CD1c-positive myeloid dendritic cell (primary cell): ENCODE measurements at regions not wholly inside any gene's neighbourhood (a gene's known extent, or its start where the extent isn't known, plus 50 kb on each side); places are given as distances from the start of the nearest gene placed in this dataset.

ENCODE experiments used
- DNase-seq: peaks from one replicate; pipeline ENCODE4 v3.0.0-alpha.2; 2016; ENCODE audit errors: extremely low spot score

DNA sequence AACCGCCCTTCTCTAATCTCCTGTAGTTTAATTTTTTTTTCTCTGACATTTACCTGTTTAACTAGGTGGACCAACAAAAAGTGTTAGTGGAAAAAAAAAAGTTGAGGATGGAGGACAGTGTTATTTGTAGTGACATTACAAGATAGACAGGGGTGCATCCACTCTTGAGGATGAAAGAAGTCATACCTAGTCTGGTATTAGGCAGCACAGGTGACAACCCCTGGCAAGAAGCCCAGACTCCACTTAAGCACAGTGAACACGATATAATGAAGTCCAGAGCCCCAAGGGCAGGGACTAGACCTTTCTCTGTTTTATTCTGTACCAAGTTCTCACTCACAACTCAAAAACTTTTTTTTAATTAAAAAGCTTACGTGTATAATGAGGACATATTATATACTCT lies 268.4 kb downstream of the GPR37 start:
- DNase-seq: no peak

DNA sequence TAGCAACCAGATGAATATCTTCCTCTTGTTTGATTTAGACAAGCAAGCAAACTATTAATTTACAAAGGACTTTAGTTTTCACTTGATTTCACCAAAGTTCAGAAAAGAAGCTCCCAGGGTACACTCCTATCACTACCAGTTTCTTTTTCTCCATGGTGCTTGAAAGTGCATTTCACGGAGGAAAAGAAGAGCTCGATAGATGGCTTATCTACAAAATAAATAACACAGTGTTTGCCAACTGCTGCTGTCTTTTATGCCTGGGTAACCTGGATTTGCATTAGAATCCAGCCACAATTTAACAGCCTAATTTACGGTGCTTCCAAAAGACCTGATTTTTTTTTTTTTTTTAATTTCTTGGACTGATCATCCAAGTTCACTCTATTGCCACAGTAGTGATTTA lies 275.7 kb downstream of the GPR37 start:
- DNase-seq: no peak

DNA sequence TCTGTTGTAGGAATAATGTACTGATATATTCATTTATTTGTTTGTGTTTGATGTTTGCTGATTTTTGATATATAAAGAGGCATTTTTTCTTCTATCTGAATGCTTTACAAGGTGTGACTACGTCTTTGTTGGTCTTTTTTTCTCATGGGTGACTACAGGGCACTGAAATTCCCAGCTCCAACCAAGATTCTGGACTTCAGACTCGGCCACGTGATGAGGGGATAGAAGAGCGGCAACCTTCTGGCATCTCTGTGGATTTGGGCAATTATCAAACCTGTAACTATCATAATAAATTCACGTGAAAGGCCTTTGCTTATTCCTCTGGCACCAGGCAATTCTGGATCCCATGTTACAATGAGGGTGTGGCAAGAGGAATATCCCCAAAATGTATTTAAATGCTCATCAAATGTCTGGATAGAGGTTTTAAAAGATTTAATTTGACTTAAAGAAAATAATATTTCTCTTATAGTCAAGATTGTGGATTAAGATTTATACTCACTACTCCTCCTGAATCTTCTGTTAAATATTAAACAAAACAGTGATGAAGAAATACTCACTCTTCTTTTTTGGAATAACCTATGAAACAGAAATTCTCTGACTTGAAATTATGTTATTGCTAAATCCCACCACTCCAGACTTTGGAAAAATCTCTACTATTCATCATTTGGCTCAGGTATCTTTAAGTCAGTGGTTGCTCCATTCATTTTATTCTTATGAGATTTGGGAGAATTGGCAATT lies 276.3 kb downstream of the GPR37 start:
- DNase-seq: no peak

- no peak for DNase-seq
Observed at GRCh38 chr7:124482229-124482628, 283.4 kb downstream of the GPR37 start.

- DNase-seq: no peak
Observed at GRCh38 chr7:124480821-124481290, 284.7 kb downstream of the GPR37 start.

DNA sequence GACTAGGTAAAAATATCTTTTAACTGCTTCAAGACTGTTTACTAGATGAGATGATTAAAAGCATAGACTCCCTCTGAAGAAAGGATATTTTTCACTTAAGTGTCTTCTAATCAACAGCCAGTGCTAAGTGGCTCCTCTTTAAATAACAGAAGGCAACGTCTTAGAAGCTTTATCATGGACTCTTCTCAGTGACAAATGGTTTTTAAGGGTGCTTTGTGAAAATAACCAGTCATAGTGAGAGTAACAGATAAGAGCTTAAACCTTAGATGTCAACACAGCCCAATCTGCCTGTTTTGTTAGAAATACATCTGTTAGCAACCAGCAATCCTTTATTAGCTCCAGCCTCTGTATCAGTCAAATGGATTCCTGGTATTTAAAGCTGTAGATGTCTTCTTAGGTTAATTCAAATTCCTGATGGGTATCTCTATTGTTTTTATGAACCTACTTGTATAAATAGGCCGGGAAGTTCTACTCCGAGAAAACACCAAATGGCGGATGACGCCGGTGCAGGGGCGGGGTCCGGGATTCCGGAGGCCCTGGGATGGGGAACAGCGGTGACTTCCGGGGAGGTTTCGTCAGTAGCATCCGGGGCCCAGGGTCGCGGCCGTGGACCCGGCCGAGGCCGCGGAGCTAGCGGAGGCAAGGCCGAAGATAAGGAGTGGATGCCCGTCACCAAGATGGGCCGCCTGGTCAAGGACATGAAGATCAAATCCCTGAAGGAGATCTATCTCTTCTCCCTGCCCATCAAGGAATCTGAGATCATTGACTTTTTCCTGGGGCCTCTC lies 285.4 kb downstream of the GPR37 start:
- no peak for DNase-seq

DNA sequence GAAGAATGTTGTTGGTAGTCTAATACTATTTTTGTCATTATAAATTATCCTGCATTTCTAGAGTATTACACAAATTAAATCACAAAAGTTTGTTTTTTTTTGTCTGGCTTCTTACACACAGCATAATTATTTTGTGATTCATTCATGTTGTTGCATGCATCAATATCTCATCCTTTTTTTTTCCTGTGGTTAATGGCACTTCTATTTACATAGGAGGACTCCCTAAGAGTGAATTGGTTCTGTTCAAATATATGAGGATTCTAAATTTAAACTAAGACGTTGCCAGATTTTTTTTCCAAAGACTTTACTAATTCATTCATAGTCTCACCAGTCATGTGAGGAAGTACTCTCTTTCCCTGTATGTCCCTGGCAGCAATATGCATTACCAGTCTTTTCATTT lies 303.3 kb downstream of the GPR37 start:
- no peak for DNase-seq

DNA sequence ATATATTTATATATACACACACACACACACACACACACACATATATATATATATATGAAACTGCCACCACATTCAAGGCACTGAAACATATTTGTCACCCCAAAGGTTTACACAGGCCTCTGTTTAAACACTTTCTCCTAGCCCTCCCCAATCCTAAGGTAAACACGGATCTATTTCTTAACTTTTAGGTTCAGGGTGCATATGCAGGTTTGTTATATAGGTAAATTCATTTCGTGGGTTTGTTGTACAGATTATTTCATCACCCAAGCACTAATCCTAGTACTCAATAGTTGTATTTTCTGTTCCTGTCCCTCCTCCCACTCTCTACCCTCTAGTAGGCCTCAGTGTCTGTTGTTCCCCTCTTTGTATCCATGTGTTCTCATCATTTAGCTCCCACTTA lies 305.0 kb downstream of the GPR37 start:
- no peak for DNase-seq

DNA sequence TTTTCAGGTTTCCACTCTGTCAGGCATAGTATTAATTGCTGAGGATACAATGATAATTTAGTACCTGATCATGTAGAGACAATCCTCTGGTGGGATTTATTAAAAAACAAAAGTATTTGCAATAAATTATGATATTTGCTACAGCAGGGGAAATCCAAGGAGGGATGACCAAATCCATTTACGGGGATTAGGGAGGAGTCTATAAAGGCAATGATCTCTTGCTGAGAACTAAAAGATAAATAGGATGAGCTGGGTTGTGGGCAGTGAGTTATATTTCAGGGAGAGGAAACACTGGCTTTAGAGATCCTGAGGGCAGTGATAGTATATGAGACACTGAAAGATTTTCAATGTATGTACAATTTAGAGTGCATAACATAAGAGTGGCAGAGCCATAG lies 305.5 kb downstream of the GPR37 start:
- DNase-seq: no peak

DNA sequence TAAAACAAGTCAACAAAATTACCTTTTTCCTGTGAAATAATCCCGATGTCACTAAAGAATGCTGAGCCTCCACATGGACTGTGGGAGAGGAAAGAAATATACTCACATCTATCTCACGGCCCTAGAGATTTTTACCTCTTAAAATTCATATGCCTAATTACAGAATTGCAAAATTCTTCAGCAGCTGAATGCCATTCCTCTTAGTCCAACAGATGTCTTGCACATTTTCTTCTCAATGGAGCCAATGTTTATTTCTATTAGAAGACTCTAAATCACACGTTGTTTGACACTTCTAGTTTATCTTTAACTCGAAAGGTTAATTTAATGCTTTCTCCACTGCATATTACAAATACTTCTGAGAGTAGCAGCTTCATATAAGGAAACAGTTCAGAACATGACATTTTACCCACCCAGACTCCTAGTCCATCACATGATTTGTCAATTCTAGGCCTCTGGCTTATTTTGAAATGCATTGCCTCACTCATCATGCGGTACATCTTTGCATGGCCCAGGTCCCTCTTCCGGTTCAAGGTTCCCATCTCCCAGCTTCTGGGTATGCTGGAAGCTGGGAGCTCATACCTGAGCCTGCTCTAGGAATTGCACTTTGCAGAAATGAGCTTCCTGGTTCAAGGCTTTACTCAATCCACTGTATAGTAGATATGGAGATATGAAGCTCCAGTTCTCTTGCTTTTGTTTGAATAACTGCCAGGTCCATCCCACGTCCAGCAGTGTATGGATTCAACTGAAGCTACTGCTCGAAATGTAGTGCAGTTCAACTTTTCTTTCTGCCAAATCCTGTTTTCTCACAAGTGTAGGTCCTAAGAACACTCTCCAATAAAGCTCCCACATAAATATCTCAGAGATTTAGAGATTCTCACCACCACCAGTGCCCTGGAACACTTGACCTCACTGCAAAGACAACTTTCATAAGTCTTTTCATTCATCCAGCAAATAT lies 306.2 kb downstream of the GPR37 start:
- DNase-seq: no peak

- DNase-seq: no peak
Observed at GRCh38 chr7:124457841-124458240, 307.8 kb downstream of the GPR37 start.

GRCh38 chr7:124456286-124456685 lies 309.3 kb downstream of the GPR37 start:
- no peak for DNase-seq

DNA sequence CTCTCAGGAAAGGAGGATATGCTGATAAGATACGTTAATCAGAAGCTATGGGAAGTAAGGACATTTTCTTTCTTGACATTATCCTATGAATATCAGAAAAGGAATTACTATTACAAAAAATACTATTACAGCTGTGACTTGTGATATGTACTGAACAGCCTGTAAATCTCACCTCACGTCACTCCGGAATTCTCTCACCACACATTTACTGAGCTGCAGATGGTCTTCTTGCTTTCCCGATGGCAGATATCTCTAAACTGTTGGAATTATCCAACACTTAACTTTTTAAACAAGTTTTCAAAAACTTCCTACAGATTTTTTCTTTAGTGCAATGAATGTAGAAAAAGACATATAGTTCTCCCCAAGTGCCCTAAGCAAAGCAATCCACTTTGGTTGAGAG lies 313.4 kb downstream of the GPR37 start:
- no peak for DNase-seq

- no peak for DNase-seq
Observed at GRCh38 chr7:124449896-124450295, 315.7 kb downstream of the GPR37 start.

DNA sequence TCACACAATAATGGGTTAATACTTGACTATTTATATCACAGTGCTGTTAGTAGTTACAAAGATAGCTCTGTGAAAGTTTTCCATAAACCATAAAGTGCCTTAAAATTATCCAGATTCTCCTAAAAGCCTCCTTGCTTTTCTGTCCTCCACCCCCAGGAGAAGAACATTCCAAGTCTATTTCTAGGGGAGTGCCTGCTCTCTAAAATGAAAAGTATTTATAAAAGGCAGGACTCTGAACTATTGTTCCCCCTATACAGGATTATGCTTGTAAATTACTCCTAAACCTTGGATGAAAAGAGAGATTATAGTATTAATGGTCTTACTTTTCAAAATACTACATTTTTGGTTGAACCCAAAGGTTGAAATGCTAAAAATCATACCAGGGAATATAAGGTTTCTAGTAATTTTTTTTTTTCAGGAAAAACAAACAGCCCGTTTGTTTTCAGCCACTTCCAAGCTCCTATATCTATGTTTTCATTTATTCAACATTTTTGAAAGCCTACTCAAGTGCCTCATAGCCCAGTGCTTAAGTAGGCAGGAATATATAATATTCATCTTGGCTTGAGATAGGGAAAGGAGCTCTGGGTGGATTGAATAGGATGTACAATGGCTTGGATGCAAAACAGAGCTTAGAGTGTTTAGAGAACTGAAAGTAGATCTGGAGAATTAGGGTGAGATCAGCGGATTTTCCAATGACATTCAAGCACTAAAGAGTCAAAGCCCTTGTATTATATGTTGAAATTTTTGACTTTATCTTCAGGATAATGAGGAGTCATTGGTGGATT lies 320.7 kb downstream of the GPR37 start:
- no peak for DNase-seq

DNA sequence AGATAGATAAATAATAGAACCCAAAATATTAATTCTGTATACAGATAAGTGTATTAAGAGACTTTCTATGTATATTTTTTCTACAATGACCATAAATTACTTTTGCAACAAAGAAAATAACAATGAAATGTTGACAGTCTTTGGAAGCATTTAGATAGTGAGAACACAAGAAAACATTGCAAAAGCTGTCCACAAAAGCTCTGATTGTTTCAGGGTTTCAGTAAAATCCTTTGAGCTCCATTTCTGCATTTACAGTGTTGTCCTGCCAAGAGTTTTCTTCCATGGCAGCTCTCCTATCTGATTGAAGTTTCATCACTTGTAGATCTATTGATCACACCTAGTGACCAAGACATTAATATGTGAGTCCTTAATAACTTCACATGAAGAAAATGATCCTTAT lies 321.8 kb downstream of the GPR37 start:
- DNase-seq: no peak

DNA sequence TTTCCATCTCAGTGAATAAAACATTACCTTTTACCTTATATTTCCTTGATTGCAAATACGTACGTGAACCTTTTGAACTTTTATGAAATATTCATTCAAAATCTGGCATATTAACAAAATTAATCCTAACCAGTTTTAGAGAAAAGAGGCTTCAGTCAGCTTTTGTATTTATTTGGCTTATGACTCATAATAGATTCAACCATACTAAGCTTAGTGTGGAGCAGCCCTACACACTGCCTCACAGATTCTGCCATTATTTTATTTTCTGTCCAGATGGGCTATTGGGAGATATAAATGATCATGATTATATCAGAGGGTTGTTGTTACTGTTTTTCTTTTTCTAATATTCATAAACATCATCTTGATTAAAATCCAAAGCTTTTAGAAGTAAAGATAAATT lies 325.5 kb downstream of the GPR37 start:
- DNase-seq: no peak

DNA sequence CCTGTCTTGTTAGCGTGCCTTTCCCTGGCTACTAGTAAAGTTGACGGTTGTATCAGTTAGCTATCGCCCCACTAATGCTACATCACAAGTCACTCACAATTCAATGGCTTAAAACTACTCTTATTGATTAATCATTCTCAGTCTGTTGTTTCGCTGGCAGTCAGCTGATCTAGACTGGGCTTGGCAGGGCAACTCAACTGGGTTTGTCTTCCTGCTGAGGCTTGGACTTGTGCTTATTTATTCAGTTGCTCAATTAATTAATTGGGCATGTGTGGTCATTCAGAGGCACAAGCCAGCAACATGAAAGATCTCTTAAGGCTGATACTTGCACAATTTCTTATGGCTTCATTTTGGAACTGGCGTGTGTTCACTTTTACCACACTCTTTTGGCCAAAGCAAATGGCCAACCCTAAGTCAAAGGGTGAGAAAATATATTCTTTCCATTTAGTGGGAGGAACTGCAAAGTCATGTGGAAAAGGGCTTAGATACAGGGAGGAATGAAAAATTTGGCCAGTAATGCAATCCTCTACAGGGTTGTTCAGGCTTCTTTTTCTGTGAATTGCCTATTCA lies 333.5 kb downstream of the GPR37 start:
- no peak for DNase-seq

- DNase-seq: no peak
Observed at GRCh38 chr7:124429923-124430322, 335.7 kb downstream of the GPR37 start.

- no peak for DNase-seq
Observed at GRCh38 chr7:124428781-124429180, 336.8 kb downstream of the GPR37 start.

DNA sequence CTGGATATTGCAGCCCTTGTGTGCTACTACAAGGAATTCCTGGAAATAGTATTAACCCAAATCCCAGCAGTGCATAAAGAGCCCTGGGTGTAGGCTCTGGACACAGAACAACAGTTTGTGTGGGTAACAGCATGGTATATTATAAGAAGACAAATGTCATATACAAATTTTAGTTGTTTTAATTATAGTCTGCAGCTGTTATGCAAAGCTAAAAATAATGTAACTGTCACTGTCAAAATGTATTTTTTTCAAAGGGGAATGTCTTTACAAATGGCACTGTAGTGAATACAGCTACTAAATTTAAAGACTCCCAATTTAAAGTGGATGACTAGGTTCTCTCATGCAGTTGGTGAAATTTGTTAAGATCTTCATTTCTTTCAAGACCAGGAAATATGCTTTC lies 339.0 kb downstream of the GPR37 start:
- DNase-seq: no peak
